Keratinocyte (primary cell): ENCODE measurements at regions not wholly inside any gene's neighbourhood (a gene's known extent, or its start where the extent isn't known, plus 50 kb on each side); places are given as distances from the start of the nearest gene placed in this dataset.

Experiments used
- CTCF ChIP-seq, 3 experiments: IDR thresholded peaks in 1 of 3; conservative IDR thresholded peaks in 1 of 3; optimal IDR thresholded peaks in 1 of 3; 2 replicates in 2 of 3; 3 replicates in 1 of 3; pipeline versions ENCODE3 to v1.5.1; 2011; ENCODE audit warnings: low read length in 3 of 3, mild to moderate bottlenecking in 3 of 3, moderate library complexity in 2 of 3, control low read depth in 1 of 3, inconsistent platforms in 1 of 3; ENCODE audit not compliant: insufficient read depth in 2 of 3; ENCODE audit errors: extremely low read depth in 1 of 3
- EZH2 ChIP-seq: IDR thresholded peaks from one replicate; pipeline ENCODE4 v1.6.1; 2012; ENCODE audit warnings: inconsistent platforms, mild to moderate bottlenecking, low read length, moderate library complexity

GRCh38 chr4:126742048-126742447, 890.7 kb upstream of the INTU start:
- TF ChIP-seq CTCF (optimal IDR thresholded peaks at IDR 0.05 in 1 of 3, IDR thresholded peaks at IDR 0.05 in 1 of 3, conservative IDR thresholded peaks at IDR 0.05 in 1 of 3; ENCODE audit: extremely low read depth in 1 of 3, insufficient read depth in 2 of 3, low read length in 3 of 3) (no peak), EZH2 (no peak)
